Kidney (tissue), 13 donors: ENCODE measurements at regions not wholly inside any gene's neighbourhood (a gene's known extent, or its start where the extent isn't known, plus 50 kb on each side); places are given as distances from the start of the nearest gene placed in this dataset.

ENCODE experiments used
- DNase-seq, 5 donors: peaks; one replicate each; pipeline ENCODE4 v3.0.0-alpha.2; 2013 to 2020
- FAIRE-seq: peaks from 2 replicates; lab custom pipeline; 2012; peaks lifted over from hg19 to GRCh38; lab: Jason Lieb, UNC
- H3K27ac ChIP-seq, 2 donors: one replicate each; pipeline ENCODE4 v1.7.0; 2013; ENCODE audit warnings: low read depth in 2 of 2, low read length in 2 of 2, inconsistent platforms in 1 of 2
- H3K27me3 ChIP-seq: one replicate; pipeline ENCODE4 v1.7.1; 2013; ENCODE audit warnings: low read length, inconsistent platforms; ENCODE audit not compliant: control insufficient read depth, insufficient read depth
- H3K36me3 ChIP-seq, 3 donors: one replicate each; pipeline versions ENCODE4 v1.7.0 to v1.7.1; 2013; ENCODE audit warnings: low read length in 3 of 3, control low read depth in 1 of 3, inconsistent platforms in 1 of 3; ENCODE audit not compliant: insufficient read depth in 3 of 3, control insufficient read depth in 2 of 3
- H3K4me1 ChIP-seq, 3 donors: one replicate each; pipeline versions ENCODE4 v1.7.0 to v1.7.1; 2013; ENCODE audit warnings: low read length in 3 of 3, inconsistent platforms in 1 of 3, low read depth in 1 of 3; ENCODE audit not compliant: control insufficient read depth in 2 of 3, insufficient read depth in 2 of 3
- H3K4me3 ChIP-seq, 3 donors: one replicate each; pipeline versions ENCODE4 v1.7.0 to v1.8.1; 2013; ENCODE audit warnings: low read length in 3 of 3, control low read depth in 1 of 3, inconsistent platforms in 1 of 3
- H3K9ac ChIP-seq, 3 donors: one replicate each; pipeline versions ENCODE4 v1.7.0 to v1.7.1; 2013; ENCODE audit warnings: low read length in 3 of 3, control low read depth in 1 of 3, inconsistent platforms in 1 of 3
- H3K9me3 ChIP-seq, 3 donors: one replicate each; pipeline versions ENCODE4 v1.7.0 to v1.7.1; 2013; ENCODE audit warnings: low read length in 3 of 3, control low read depth in 1 of 3, inconsistent platforms in 1 of 3; ENCODE audit not compliant: control insufficient read depth in 2 of 3, insufficient read depth in 1 of 3
- intact Hi-C: fragments of 100-400 bp; cut with DNase I; formaldehyde crosslinking; loops from one replicate; pipeline ENCODE4 v1.11.1; 2022
- TF ChIP-seq, protein P1 (sequence below): IDR thresholded peaks from 3 replicates; pipeline ENCODE4 v1.5.1; 2012; ENCODE audit warnings: mild to moderate bottlenecking, moderate library complexity, borderline replicate concordance; ENCODE audit not compliant: insufficient read depth; ENCODE audit errors: extremely low read depth
- donor health status: control.
- donor health status: control.
- donor health status: control.
- donor health status: control.
- donor health status: control.
- donor health status: DM: yes; HTN: yes; CAD: no.
- donor health status: Normal renal cell carcinoma (clear cell type).

DNA sequence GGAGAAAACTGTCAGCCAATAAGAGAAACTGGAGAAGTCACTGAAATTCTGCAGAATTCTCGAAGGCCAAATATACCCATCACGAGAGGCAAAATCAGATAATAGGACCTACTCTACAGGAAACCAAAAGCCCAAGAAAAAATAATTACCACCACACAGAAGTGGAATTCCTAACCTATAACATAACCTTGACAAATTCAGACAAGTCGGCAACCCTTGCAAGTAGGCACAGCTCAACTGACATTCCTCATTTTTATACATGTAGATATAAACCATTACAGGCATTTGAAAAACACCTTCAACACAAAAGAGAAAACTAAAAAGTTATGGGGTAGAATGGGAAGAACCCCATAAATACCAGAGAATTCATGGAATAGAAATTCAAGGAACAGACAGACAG lies 290.3 kb upstream of the USP9Y start:
- Histone ChIP-seq H3K36me3 (no peaks in the 10 kb centered on the region), H3K27ac (no peak overlapping the region), H3K4me1 (no peaks in the 10 kb centered on the region), H3K9ac (no peak overlapping the region), H3K4me3 (no peak overlapping the region), H3K9me3 (no peaks in the 10 kb centered on the region), H3K27me3 (no peaks in the 10 kb centered on the region)
- TF ChIP-seq, protein P1, sequence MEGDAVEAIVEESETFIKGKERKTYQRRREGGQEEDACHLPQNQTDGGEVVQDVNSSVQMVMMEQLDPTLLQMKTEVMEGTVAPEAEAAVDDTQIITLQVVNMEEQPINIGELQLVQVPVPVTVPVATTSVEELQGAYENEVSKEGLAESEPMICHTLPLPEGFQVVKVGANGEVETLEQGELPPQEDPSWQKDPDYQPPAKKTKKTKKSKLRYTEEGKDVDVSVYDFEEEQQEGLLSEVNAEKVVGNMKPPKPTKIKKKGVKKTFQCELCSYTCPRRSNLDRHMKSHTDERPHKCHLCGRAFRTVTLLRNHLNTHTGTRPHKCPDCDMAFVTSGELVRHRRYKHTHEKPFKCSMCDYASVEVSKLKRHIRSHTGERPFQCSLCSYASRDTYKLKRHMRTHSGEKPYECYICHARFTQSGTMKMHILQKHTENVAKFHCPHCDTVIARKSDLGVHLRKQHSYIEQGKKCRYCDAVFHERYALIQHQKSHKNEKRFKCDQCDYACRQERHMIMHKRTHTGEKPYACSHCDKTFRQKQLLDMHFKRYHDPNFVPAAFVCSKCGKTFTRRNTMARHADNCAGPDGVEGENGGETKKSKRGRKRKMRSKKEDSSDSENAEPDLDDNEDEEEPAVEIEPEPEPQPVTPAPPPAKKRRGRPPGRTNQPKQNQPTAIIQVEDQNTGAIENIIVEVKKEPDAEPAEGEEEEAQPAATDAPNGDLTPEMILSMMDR, result no peak
- no peak for DNase-seq
- intact Hi-C loops, result no loop called here
- no peak for FAIRE-seq

- H3K27ac ChIP-seq, result no peak overlapping the region
- H3K9me3 ChIP-seq, result no peaks in the 10 kb centered on the region
- DNase-seq (peak in 2 of 5 donors; percentile 78 to 81), FAIRE-seq (no peak)
- no peaks in the 10 kb centered on the region for H3K27me3 ChIP-seq
- TF ChIP-seq, protein P1, result no peak
- H3K9ac ChIP-seq, result no peak overlapping the region
- intact Hi-C loops, result no loop called here
- H3K4me3 ChIP-seq, result no peak overlapping the region
- H3K36me3 ChIP-seq, result no peaks in the 10 kb centered on the region
- H3K4me1 ChIP-seq, result no peaks in the 10 kb centered on the region
Observed at GRCh38 chrY:12421072-12421787, 279.8 kb upstream of the USP9Y start.

GRCh38 chrY:12421788-12422124 lies 279.3 kb upstream of the USP9Y start:
- DNase-seq (no peak), FAIRE-seq (no peak)
- H3K9ac ChIP-seq, result no peak overlapping the region
- no peak overlapping the region for H3K27ac ChIP-seq
- TF ChIP-seq, protein P1, result no peak
- no peaks in the 10 kb centered on the region for H3K27me3 ChIP-seq
- H3K4me3 ChIP-seq, result no peak overlapping the region
- no peaks in the 10 kb centered on the region for H3K9me3 ChIP-seq
- intact Hi-C loops, result no loop called here
- no peaks in the 10 kb centered on the region for H3K36me3 ChIP-seq
- no peaks in the 10 kb centered on the region for H3K4me1 ChIP-seq

GRCh38 chrY:12422536-12422935 lies 278.5 kb upstream of the USP9Y start:
- Histone ChIP-seq H3K4me1 (no peaks in the 10 kb centered on the region), H3K27me3 (no peaks in the 10 kb centered on the region), H3K9me3 (no peaks in the 10 kb centered on the region), H3K36me3 (no peaks in the 10 kb centered on the region), H3K4me3 (no peak overlapping the region), H3K9ac (no peak overlapping the region), H3K27ac (no peak overlapping the region)
- DNase-seq (no peak), FAIRE-seq (no peak)
- TF ChIP-seq, protein P1, result no peak
- intact Hi-C loops, result no loop called here
